HG02610 (cell line): ENCODE measurements at regions not wholly inside any gene's neighbourhood (a gene's known extent, or its start where the extent isn't known, plus 50 kb on each side); places are given as distances from the start of the nearest gene placed in this dataset.

Source experiments
- ATAC-seq: cut with Tn5 transposase; IDR thresholded peaks from one replicate; pipeline ENCODE4 v1.9.1; 2021; ENCODE audit warnings: mild to moderate bottlenecking, moderate library complexity; ENCODE audit not compliant: unreplicated experiment

DNA sequence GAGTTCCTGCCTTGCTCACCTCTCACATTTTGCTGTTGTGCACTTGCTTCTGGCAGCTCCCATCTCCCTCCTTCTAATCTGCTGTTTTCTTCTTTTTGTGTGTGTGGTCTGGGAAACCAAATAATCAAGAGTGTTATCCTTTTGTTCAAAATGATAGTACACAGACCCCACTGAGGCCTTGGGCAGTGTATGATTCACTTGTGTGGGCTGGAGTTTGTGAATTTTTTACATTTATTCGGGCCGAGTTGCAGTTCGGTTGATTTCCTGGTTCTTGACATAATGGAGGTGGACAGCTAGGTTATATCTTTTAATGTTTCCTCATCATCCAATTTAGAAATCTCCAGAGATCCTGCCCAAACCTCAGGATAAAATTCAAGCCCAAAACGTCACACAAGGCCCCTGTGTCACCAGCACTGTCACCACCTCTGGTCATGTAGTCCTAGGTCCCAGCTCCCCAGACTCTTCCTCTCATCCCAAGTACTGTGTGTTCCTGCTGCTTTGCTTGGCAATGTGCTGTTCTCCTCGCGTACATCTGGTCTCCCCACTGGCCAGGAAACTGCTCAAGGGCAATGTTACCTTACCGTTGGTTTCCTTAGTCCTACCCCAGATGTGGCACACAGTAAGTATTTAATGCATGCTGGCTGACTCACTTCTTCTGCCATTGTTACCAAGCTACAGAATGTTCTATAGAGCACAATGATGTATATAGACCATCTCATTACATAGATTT lies 55.7 kb upstream of the PHACTR2 start:
- ATAC-seq: no peak

GRCh38 chr6:143621159-143621873 lies 56.4 kb upstream of the PHACTR2 start:
- no peak for ATAC-seq

DNA sequence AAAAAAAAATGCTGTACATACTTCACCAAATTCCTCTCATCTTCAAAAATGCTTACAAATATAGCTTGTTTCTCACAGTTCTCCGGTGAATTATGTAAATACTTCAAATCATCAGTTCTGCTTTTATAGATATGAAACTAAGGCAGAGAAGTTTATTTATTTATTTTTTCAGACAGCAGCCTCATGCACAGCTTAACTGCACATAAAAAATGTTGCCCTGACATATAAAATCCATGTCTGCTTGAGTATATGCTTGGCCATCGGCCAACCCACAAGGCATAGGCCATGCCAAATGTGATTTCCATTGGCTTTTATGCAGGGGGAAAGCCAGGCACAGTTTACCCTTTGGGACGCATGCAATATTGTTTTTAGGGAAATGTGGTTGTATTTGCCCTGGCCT lies 57.3 kb upstream of the PHACTR2 start:
- no peak for ATAC-seq

DNA sequence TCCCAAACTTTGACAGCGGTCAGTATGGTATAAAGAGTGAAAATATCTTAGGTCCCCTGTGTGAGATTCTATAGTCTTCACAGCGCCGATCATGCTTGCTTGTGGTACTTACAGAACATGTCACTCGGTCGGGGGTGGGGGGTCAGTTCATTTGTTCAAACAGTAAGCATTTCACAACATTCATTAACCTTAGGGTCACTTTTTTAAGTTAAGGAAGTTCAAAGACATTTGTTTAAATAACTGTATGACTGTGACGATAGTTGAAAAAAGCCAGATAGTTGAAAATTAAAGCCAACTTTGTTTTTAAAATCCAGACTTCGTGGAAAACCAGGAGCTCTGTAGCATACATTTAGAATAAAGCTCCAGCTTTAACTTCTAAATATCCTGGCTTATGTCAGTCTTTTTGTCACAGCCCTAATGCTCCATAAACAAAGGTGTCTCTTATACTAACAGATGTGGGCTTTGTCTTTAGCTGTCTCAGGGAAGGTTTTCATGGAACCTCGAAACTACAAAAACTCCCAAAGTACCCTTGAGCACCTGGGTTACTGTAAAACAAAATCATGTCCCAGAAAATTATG lies 57.9 kb upstream of the PHACTR2 start:
- ATAC-seq: no peak

DNA sequence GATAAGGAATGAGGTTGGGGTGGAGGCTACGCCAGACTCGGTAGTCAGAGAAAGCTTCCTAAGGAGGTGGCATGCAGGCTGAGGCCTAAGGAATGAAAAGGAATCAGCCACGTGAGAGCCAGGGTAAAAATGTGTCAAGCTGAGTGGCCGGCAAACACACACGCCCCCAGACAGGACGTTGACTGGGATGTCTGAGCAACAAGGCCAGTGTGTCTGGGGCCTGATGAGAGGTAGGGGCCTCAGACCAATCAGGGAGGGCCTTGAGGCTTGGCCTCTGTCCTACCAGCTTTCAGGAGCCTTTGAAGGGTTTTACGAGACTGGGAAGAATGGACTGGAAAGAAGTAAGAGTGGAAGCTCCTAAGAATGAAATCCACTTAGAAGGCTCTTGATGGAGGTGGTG lies 61.0 kb upstream of the PHACTR2 start:
- ATAC-seq: no peak

DNA sequence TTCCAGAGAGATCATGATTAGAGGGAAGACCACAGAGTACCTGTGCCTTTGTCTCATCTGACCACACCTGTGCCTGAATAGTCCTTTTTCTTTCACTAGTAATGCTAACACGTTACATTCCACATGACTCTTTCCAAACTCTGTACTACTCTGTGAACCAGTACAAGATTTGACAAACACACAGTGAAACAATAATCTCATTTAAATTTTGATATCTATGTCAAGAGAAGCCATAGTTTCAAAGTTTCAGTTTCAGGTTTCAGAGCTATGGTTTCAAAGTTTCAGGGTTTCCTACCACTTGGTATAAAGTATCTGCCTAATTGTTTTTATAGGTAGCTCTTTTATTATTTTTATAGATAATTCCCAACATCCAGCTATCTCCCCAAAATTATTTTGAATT lies 62.0 kb upstream of the PHACTR2 start:
- no peak for ATAC-seq

- ATAC-seq: no peak
Observed at GRCh38 chr6:143614235-143614634, 63.5 kb upstream of the PHACTR2 start.

GRCh38 chr6:143613749-143614148 lies 64.0 kb upstream of the PHACTR2 start:
- no peak for ATAC-seq

DNA sequence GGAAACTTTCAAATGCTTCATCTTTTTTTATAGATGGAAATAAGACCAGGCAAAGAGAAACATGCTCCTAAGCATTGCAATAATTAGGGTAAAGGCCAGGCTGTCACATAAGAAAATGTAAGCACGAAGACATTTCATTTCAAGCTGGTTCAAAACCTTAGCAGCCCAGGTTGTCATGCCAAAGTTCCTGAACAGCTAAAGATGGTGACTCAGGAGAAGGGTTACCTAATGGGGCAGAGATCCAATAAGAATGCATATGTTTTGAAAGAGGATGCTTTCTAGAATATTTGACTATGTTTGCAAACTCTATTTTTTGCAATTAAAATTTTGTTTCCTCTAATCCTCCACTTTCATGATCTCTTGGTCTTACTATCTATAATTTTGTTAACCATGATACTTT lies 65.6 kb upstream of the PHACTR2 start:
- ATAC-seq: no peak

DNA sequence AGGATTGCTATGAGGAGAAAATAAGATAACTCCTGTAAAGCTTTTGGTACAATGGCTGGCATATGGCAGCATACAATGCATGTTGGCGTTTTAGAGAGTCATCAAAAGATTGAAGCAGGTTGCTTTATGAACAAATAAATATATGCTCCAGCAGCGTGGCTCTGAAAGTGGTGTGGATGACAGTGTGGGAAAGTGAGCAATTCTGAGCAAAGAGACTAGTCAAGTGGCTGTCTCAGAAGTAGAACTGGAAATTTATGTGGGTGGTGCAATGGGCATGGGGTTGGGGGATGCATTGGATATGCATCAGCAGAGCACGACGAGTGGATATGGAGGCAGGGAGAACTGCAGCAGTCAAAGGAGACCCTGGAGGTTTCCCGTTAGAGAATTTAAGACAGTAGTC lies 66.2 kb upstream of the PHACTR2 start:
- ATAC-seq: no peak

GRCh38 chr6:143609972-143610371 lies 67.8 kb upstream of the PHACTR2 start:
- ATAC-seq: no peak

DNA sequence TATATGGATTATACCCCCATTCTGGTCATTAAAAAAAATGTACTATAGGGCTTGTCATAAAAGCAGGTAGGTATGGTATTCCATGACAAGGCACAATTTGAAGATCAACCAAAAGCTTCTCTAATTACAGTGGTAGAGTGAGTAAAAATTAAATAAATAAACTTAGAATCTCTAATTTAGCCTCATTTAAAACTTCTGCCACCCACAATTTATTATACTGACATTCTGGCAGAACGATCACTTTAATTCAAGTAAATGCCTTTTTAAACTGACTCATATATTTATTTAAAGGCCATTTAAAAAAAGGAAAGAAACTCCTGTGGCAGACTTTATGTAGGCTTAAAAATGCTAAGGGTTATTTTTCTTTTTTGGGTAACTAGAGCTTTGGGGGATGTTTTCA lies 68.3 kb upstream of the PHACTR2 start:
- ATAC-seq: no peak

GRCh38 chr6:143608906-143609305 lies 68.9 kb upstream of the PHACTR2 start:
- ATAC-seq: no peak

DNA sequence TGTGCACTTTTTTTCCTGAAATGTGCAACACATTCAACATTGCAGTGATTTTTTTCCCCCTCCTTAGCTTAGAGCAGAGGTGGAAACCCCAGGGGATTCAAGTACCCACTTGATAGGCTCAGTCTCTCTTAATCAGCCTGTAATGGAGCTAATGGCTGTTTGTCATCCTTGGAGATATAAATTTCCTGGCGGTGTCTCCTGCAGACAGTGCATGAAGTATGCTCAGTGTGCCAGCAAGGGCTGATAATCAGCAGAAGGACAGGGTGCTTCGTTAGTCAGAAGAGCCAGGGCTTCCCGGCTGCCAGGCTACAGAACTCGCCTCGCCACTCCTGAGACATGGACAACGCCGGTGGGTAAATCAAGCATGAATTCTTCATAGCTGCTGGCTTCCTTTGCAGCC lies 69.8 kb upstream of the PHACTR2 start:
- no peak for ATAC-seq

GRCh38 chr6:143607168-143607567 lies 70.6 kb upstream of the PHACTR2 start:
- no peak for ATAC-seq

DNA sequence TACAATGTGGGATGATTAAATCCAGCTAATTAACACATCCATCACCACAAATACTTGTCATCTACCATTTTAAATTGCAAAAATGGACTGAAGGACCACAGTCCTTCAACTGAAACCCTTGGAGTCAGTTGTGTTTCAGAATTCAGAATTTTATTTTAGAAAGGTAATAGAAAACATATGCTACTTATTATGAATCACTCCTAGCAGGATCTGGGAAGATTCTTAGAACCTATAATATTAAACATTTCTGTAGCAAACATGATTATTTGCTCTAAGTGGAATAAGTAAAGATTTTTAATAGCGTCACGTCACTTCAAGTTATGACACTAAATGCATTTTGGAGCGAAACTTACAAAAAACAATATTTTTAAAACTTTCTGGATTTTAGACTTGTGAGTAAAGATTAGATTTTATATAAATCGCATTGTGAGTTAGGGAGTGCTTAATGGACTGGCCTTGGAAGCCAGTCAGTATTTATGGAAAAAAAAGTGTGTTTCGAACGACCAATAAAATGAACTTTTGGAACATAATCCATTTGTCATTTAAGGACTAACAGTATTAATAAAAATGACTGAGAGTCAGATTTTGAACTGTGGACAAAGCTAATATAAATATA lies 71.8 kb upstream of the PHACTR2 start:
- no peak for ATAC-seq

GRCh38 chr6:143603455-143603854 lies 74.3 kb upstream of the PHACTR2 start:
- no peak for ATAC-seq

GRCh38 chr6:143601504-143601903 lies 76.3 kb upstream of the PHACTR2 start:
- ATAC-seq: no peak

GRCh38 chr6:143600821-143601220 lies 76.9 kb upstream of the PHACTR2 start:
- no peak for ATAC-seq

DNA sequence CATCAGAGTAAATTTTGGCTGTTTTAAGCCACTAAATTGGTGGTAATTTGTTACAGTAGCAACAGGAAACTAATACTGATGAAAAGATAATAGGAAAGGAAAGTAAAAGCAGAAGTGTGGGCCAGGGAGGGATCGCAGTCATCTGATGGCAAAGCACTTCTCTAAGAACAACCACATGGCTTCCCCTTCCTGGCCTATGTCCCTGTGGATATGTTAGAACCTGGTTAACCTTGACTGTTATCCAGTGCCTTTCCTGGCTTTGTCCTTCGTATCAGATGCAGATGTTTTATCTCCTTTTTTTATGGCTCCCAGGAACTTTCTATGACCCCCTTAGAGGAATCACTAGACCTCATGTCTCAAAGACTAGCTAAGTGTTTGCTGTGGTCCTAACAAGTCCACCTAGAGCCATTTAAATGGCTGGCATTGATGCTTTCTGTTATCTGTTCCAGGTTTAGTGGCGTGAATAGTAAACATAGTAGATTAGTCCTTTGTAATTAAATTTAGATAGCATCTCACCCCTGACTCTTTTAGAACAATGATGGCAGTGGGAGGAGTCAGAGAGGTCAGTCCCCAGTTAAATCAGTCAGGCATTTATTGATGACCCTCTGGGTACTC lies 79.2 kb upstream of the PHACTR2 start:
- peak; percentile 56 for ATAC-seq

GRCh38 chr6:143596866-143597265 lies 80.9 kb upstream of the PHACTR2 start:
- no peak for ATAC-seq
